ENCODE measurements at regions not wholly inside any gene's neighbourhood (a gene's known extent, or its start where the extent isn't known, plus 50 kb on each side); places are given as distances from the start of the nearest gene placed in this dataset.

DNA sequence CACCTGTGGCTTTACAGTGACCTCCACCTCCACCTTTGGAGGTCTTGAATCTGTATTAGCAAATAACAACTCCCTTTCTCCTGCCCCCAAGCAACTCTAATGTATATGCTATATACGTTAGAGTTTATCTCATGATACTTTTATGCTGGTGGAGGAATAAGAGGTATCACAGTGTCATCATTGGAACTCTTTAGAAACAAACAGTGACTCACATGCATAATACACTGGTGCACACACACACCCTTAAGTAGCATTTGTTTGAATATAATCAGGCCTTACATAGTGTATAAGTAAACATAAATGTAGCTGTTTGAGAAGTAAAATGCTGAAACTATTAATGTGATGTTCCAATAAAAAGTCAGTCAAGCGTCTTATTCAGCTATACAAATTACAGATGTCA lies 280.2 kb upstream of the C2CD4B start:
- TF ChIP-seq, protein P1, sequence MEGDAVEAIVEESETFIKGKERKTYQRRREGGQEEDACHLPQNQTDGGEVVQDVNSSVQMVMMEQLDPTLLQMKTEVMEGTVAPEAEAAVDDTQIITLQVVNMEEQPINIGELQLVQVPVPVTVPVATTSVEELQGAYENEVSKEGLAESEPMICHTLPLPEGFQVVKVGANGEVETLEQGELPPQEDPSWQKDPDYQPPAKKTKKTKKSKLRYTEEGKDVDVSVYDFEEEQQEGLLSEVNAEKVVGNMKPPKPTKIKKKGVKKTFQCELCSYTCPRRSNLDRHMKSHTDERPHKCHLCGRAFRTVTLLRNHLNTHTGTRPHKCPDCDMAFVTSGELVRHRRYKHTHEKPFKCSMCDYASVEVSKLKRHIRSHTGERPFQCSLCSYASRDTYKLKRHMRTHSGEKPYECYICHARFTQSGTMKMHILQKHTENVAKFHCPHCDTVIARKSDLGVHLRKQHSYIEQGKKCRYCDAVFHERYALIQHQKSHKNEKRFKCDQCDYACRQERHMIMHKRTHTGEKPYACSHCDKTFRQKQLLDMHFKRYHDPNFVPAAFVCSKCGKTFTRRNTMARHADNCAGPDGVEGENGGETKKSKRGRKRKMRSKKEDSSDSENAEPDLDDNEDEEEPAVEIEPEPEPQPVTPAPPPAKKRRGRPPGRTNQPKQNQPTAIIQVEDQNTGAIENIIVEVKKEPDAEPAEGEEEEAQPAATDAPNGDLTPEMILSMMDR (IDR thresholded peaks at IDR 0.05; ENCODE audit: insufficient read depth, low read depth, low read length): no peak
- no peak for TF ChIP-seq EZH2 (IDR thresholded peaks at IDR 0.05; ENCODE audit: insufficient read depth, low read length)
